ENCODE measurements at regions not wholly inside any gene's neighbourhood (a gene's known extent, or its start where the extent isn't known, plus 50 kb on each side); places are given as distances from the start of the nearest gene placed in this dataset.

- TF ChIP-seq POLR2A (IDR thresholded peaks at IDR 0.05) (no peak), POLR2AphosphoS5 (IDR thresholded peaks at IDR 0.05) (no peak)
- TF ChIP-seq, protein P1, sequence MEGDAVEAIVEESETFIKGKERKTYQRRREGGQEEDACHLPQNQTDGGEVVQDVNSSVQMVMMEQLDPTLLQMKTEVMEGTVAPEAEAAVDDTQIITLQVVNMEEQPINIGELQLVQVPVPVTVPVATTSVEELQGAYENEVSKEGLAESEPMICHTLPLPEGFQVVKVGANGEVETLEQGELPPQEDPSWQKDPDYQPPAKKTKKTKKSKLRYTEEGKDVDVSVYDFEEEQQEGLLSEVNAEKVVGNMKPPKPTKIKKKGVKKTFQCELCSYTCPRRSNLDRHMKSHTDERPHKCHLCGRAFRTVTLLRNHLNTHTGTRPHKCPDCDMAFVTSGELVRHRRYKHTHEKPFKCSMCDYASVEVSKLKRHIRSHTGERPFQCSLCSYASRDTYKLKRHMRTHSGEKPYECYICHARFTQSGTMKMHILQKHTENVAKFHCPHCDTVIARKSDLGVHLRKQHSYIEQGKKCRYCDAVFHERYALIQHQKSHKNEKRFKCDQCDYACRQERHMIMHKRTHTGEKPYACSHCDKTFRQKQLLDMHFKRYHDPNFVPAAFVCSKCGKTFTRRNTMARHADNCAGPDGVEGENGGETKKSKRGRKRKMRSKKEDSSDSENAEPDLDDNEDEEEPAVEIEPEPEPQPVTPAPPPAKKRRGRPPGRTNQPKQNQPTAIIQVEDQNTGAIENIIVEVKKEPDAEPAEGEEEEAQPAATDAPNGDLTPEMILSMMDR (IDR thresholded peaks at IDR 0.05 in 8 of 11, conservative IDR thresholded peaks at IDR 0.05 in 3 of 11): no peak
- Histone ChIP-seq H3K27ac (no peak overlapping the region), H3K27me3 (replicated peaks in 1 of 7) (no peaks in the 10 kb centered on the region), H3K4me3 (no peak overlapping the region), H3K9me3 (peaks cover 0 to 23% (median 14%) of the 10 kb centered on the region in 8 donors), H3K4me1 (no peaks in the 10 kb centered on the region), H3K36me3 (no peaks in the 10 kb centered on the region)
- WGBS, 5 donors: 77 to 87% (median 85%) methylated on average over 10 of the region's 10 CpGs
- DNase-seq: peak; percentile 11
- intact Hi-C loops (cut with DNase I; ENCODE audit: low total_unique reads): no loop called here
Measured at GRCh38 chr1:47669081-47669585, 231.3 kb downstream of the FOXD2 start.

DNA sequence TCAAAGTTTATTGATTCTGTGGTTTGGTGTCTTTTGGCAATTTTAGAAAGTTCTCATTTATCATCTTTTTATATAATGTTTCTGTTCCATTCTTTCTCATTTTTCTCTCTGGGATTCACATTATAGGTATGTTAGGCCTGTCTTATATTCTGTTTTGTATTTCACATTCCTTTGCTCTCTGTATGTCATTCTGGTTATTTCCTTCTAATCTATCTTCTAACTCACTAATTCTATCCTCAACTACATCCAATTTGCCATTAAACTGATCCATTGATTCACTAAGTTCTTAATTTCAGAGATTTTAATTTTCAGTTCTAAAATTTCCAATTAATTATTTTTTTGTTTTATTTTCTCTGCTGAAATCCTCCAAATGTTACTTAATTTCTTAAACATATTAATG, 234.8 kb downstream of the FOXD2 start:
- H3K27me3 ChIP-seq (replicated peaks in 1 of 7): no peaks in the 10 kb centered on the region
- intact Hi-C loops (cut with DNase I; ENCODE audit: low total_unique reads): no loop called here
- H3K4me1 ChIP-seq: no peaks in the 10 kb centered on the region
- no peak overlapping the region for H3K4me3 ChIP-seq
- DNase-seq: no peak
- H3K9me3 ChIP-seq: peaks cover 0 to 23% (median 14%) of the 10 kb centered on the region in 8 donors
- H3K36me3 ChIP-seq: no peaks in the 10 kb centered on the region
- no peak overlapping the region for H3K27ac ChIP-seq
- TF ChIP-seq, protein P1 (IDR thresholded peaks at IDR 0.05 in 8 of 11, conservative IDR thresholded peaks at IDR 0.05 in 3 of 11): no peak
- TF ChIP-seq POLR2AphosphoS5 (IDR thresholded peaks at IDR 0.05) (no peak), POLR2A (IDR thresholded peaks at IDR 0.05) (no peak)

DNA sequence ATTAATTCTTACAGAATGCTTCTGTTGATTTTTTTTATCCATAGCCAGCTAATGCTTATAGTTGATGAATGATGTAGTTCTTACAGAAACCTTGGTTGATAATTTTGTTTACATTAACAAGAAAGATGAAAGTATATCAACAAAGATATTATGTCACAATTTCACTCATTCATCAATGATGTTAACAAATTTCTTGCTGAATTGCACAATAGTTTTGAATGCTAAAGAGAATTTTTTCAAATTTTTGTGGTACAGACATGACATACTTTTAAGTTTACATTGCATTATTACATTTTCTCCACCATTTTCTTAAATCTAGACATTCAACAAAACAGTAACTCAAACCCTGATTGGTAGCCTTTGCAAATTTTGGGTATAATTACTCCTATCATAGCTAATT, 236.3 kb downstream of the FOXD2 start:
- Histone ChIP-seq H3K27me3 (replicated peaks in 1 of 7) (peaks cover 0 to 5% (median 0%) of the 10 kb centered on the region in 7 donors), H3K4me1 (no peaks in the 10 kb centered on the region), H3K27ac (no peak overlapping the region), H3K4me3 (no peak overlapping the region), H3K9me3 (peaks cover 0 to 23% (median 14%) of the 10 kb centered on the region in 8 donors), H3K36me3 (no peaks in the 10 kb centered on the region)
- TF ChIP-seq POLR2A (IDR thresholded peaks at IDR 0.05) (no peak), POLR2AphosphoS5 (IDR thresholded peaks at IDR 0.05) (no peak)
- TF ChIP-seq, protein P1 (IDR thresholded peaks at IDR 0.05 in 8 of 11, conservative IDR thresholded peaks at IDR 0.05 in 3 of 11): no peak
- DNase-seq: no peak
- intact Hi-C loops (cut with DNase I; ENCODE audit: low total_unique reads): no loop called here

DNA sequence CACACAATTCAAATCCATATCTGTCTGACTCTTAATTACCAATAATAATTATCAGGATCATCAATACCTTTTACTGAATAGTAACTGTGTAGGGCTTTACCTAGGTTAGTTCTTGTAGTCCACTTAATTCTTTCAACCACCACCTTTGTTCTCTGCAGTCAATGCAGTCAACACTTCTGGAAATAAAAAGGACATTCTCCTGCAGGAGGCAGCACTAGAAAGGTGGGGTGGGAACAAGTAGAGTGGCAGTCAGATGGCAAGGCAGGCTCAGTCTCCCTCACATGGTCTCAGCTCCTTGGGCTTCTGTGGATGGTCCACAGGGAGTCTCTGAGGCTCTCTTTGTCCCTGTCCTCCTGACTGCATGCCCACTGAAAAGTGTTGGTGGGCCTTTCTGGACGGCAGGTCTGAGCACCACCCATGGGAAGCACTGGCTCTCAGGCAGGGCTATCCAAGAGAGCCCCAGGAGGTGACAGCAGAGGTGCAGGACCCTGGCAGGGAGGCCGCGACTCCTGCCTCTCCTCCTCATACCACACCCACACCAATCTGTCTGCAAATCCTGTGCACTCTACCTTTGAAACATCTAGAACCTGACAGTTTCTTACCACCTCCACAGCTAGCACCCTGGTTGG, 237.3 kb downstream of the FOXD2 start:
- Histone ChIP-seq H3K9me3 (peaks cover 0 to 23% (median 14%) of the 10 kb centered on the region in 8 donors), H3K4me1 (no peaks in the 10 kb centered on the region), H3K27ac (no peak overlapping the region), H3K4me3 (no peak overlapping the region), H3K36me3 (no peaks in the 10 kb centered on the region), H3K27me3 (replicated peaks in 1 of 7) (peaks cover 0 to 5% (median 0%) of the 10 kb centered on the region in 7 donors)
- intact Hi-C loops (cut with DNase I; ENCODE audit: low total_unique reads): no loop called here
- TF ChIP-seq POLR2AphosphoS5 (IDR thresholded peaks at IDR 0.05) (no peak), POLR2A (IDR thresholded peaks at IDR 0.05) (no peak)
- TF ChIP-seq, protein P1 (IDR thresholded peaks at IDR 0.05 in 8 of 11, conservative IDR thresholded peaks at IDR 0.05 in 3 of 11): no peak
- peak; percentile 56 for DNase-seq
- WGBS, 5 donors: 81 to 92% (median 84%) methylated on average over 3 of the region's 3 CpGs
